Tibial nerve (tissue), 4 donors: ENCODE measurements at regions not wholly inside any gene's neighbourhood (a gene's known extent, or its start where the extent isn't known, plus 50 kb on each side); places are given as distances from the start of the nearest gene placed in this dataset.

ENCODE experiments used
- DNase-seq, 2 donors: peaks; one replicate each; pipeline ENCODE4 v3.0.0-alpha.2; 2019; ENCODE audit warnings: low spot score in 2 of 2
- H3K27ac ChIP-seq, 4 donors: fragments of 200-600 bp; sonication (generic) in 3 of 4; one replicate each; pipeline ENCODE4 v1.5.1; 2017 to 2019; ENCODE audit warnings: mild to moderate bottlenecking in 1 of 4
- H3K27me3 ChIP-seq, 2 donors: fragments of 200-600 bp; sonication (generic) in 1 of 2; one replicate each; pipeline versions ENCODE4 v1.5.1 to v1.6.0; 2017 to 2019
- H3K36me3 ChIP-seq, 3 donors: fragments of 200-600 bp; sonication (generic); one replicate each; pipeline ENCODE4 v1.5.1; 2018 to 2019
- H3K4me1 ChIP-seq, 4 donors: fragments of 200-600 bp; sonication (generic) in 3 of 4; one replicate each; pipeline ENCODE4 v1.5.1; 2017 to 2019
- H3K4me3 ChIP-seq, 4 donors: fragments of 200-600 bp; sonication (generic) in 3 of 4; one replicate each; pipeline ENCODE4 v1.5.1; 2017 to 2019; ENCODE audit warnings: mild to moderate bottlenecking in 1 of 4, moderate library complexity in 1 of 4
- H3K9me3 ChIP-seq, 4 donors: fragments of 200-600 bp; sonication (generic) in 3 of 4; one replicate each; pipeline ENCODE4 v1.5.1; 2017 to 2019
- CTCF ChIP-seq, 5 experiments: fragments of 200-600 bp in 3 of 5; fragments of 450-650 bp in 2 of 5; sonication (generic) in 3 of 5; IDR thresholded peaks; one replicate each; pipeline ENCODE4 v1.5.1; 2016 to 2019; ENCODE audit warnings: antibody characterized with exemption in 5 of 5, mild to moderate bottlenecking in 3 of 5, moderate library complexity in 2 of 5
- EP300 ChIP-seq, 2 donors: sonication (generic); formaldehyde crosslinking; IDR thresholded peaks; one replicate each; pipeline ENCODE4 v1.6.1; 2017; ENCODE audit warnings: antibody characterized with exemption in 2 of 2, mild to moderate bottlenecking in 1 of 2
- POLR2A ChIP-seq, 2 donors: fragments of 450-650 bp; IDR thresholded peaks; one replicate each; pipeline ENCODE4 v1.6.1; 2017; ENCODE audit warnings: antibody characterized with exemption in 2 of 2, mild to moderate bottlenecking in 2 of 2, moderate library complexity in 2 of 2
- WGBS, 2 donors: methylation state at CpG; one replicate each; pipeline ENCODE4 v1.1.5; 2018; 5-methylcytosine and 5-hydroxymethylcytosine counted together

GRCh38 chr22:23411739-23412138 lies 168.4 kb downstream of the IGLL1 start:
- DNase-seq = no peak
- no peaks in the 10 kb centered on the region for H3K9me3 ChIP-seq
- H3K4me3 ChIP-seq = no peak overlapping the region
- TF ChIP-seq POLR2A (IDR thresholded peaks at IDR 0.05) = no peak
- TF ChIP-seq CTCF (IDR thresholded peaks at IDR 0.05) = no peak
- TF ChIP-seq EP300 (IDR thresholded peaks at IDR 0.05) = no peak
- no peaks in the 10 kb centered on the region for H3K36me3 ChIP-seq
- no peaks in the 10 kb centered on the region for H3K4me1 ChIP-seq
- no peak overlapping the region for H3K27ac ChIP-seq
- no peaks in the 10 kb centered on the region for H3K27me3 ChIP-seq

- H3K36me3 ChIP-seq = no peaks in the 10 kb centered on the region
- H3K27me3 ChIP-seq = no peaks in the 10 kb centered on the region
- TF ChIP-seq CTCF (IDR thresholded peaks at IDR 0.05) (no peak), POLR2A (IDR thresholded peaks at IDR 0.05) (no peak), EP300 (IDR thresholded peaks at IDR 0.05) (no peak)
- H3K27ac ChIP-seq = no peak overlapping the region
- H3K9me3 ChIP-seq = no peaks in the 10 kb centered on the region
- H3K4me1 ChIP-seq = no peaks in the 10 kb centered on the region
- DNase-seq = no peak
- 93 to 94% methylated on average over 5 of the region's 5 CpGs for WGBS, 2 donors
- H3K4me3 ChIP-seq = no peak overlapping the region
Observed at GRCh38 chr22:23410411-23410810, 169.7 kb downstream of the IGLL1 start.

DNA sequence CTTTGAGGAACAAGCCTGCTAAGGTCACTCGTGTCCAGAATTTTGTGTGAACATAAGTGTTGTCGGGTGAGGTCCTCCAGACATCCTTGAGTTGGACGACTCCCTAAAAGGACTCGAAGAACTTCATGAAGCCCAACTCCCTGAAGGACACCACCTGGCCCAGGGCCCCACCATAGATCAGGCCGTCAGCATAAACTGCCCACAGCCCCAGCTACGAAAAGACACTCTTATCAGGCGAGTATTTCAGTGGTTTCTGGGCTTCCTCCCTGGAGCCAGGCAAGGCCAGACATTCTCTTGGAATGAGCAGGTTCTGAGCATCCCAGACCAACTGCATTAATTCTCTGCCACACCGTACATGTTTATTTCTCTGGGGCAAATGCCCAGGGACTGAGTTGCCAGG lies 170.1 kb downstream of the IGLL1 start:
- WGBS, 2 donors = 55 to 79% methylated on average over 8 of the region's 8 CpGs
- TF ChIP-seq CTCF (IDR thresholded peaks at IDR 0.05) = no peak
- TF ChIP-seq EP300 (IDR thresholded peaks at IDR 0.05) = no peak
- no peak for TF ChIP-seq POLR2A (IDR thresholded peaks at IDR 0.05)
- no peaks in the 10 kb centered on the region for H3K36me3 ChIP-seq
- no peak overlapping the region for H3K27ac ChIP-seq
- H3K27me3 ChIP-seq = peaks cover 0 to 3% of the 10 kb centered on the region in 2 donors
- H3K9me3 ChIP-seq = no peaks in the 10 kb centered on the region
- no peak for DNase-seq
- no peak overlapping the region for H3K4me3 ChIP-seq
- H3K4me1 ChIP-seq = no peaks in the 10 kb centered on the region

- no peak overlapping the region for H3K27ac ChIP-seq
- no peak for DNase-seq
- H3K9me3 ChIP-seq = no peaks in the 10 kb centered on the region
- 6 to 25% methylated on average over 2 of the region's 2 CpGs for WGBS, 2 donors
- H3K4me3 ChIP-seq = no peak overlapping the region
- H3K27me3 ChIP-seq = peaks cover 0 to 12% of the 10 kb centered on the region in 2 donors
- TF ChIP-seq EP300 (IDR thresholded peaks at IDR 0.05) (no peak), CTCF (IDR thresholded peaks at IDR 0.05) (no peak), POLR2A (IDR thresholded peaks at IDR 0.05) (no peak)
- H3K36me3 ChIP-seq = no peaks in the 10 kb centered on the region
- no peaks in the 10 kb centered on the region for H3K4me1 ChIP-seq
Observed at GRCh38 chr22:23408321-23408720, 171.8 kb downstream of the IGLL1 start.

DNA sequence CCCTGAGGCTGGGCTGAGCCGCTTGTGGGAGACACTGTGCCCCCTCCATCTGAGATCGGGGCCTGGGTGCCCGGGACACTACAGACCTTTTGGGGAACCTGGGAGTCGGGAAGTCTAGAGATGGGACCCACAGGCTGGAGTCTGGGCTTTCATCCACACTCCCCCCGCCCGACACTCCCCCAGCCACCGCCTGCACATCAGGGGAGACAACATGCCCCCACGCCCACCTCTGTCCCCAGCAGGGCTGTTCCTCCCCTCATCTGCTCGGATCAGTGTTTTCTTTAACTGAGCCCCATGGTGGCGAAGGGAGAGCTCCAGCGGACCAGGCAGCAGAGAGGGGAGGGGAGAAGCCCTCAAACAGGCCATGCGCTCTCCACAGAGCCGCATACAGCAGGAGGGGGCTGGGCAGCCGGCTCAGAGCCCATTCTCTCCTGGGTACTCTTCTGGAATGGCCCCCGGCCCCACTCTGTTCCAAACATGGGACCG lies 174.7 kb downstream of the IGLL1 start:
- Histone ChIP-seq H3K4me3 (no peak overlapping the region), H3K4me1 (peaks cover 0 to 13% (median 2%) of the 10 kb centered on the region in 4 donors), H3K9me3 (no peaks in the 10 kb centered on the region), H3K27ac (no peak overlapping the region), H3K27me3 (peaks cover 0 to 15% of the 10 kb centered on the region in 2 donors), H3K36me3 (no peaks in the 10 kb centered on the region)
- TF ChIP-seq CTCF (IDR thresholded peaks at IDR 0.05) (no peak), EP300 (IDR thresholded peaks at IDR 0.05) (no peak), POLR2A (IDR thresholded peaks at IDR 0.05) (no peak)
- WGBS, 2 donors = 44 to 60% methylated on average over 15 to 16 of the region's 16 CpGs
- no peak for DNase-seq
